LNCAP (cell line): ENCODE measurements at regions not wholly inside any gene's neighbourhood (a gene's known extent, or its start where the extent isn't known, plus 50 kb on each side); places are given as distances from the start of the nearest gene placed in this dataset.

Source experiments
- TF ChIP-seq, protein P1 (sequence below): fragments of 450-650 bp; IDR thresholded peaks from 2 replicates; pipeline ENCODE4 v1.5.1; 2017; ENCODE audit warnings: mild to moderate bottlenecking

DNA sequence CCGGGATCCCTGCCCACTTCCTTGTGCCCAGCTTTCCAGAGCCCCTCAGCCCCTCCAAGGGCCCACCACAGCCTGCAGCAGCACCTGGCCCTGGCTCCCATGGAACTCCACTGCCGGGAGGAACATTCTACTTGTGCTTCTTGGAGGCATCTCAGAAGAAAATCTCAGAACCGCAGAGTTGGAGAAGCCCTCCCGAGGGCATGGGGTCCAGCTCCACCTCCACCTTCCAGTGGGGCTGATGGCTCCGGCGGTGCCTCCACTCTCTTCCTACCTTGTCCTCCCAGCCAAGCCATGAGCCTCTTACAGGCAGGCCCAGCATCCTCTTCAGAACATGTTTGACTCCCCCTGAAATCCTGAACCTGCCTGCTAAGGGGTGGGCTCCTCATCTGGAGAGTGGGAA lies 79.4 kb upstream of the ZNF469 start:
- TF ChIP-seq, protein P1, sequence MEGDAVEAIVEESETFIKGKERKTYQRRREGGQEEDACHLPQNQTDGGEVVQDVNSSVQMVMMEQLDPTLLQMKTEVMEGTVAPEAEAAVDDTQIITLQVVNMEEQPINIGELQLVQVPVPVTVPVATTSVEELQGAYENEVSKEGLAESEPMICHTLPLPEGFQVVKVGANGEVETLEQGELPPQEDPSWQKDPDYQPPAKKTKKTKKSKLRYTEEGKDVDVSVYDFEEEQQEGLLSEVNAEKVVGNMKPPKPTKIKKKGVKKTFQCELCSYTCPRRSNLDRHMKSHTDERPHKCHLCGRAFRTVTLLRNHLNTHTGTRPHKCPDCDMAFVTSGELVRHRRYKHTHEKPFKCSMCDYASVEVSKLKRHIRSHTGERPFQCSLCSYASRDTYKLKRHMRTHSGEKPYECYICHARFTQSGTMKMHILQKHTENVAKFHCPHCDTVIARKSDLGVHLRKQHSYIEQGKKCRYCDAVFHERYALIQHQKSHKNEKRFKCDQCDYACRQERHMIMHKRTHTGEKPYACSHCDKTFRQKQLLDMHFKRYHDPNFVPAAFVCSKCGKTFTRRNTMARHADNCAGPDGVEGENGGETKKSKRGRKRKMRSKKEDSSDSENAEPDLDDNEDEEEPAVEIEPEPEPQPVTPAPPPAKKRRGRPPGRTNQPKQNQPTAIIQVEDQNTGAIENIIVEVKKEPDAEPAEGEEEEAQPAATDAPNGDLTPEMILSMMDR = no peak

DNA sequence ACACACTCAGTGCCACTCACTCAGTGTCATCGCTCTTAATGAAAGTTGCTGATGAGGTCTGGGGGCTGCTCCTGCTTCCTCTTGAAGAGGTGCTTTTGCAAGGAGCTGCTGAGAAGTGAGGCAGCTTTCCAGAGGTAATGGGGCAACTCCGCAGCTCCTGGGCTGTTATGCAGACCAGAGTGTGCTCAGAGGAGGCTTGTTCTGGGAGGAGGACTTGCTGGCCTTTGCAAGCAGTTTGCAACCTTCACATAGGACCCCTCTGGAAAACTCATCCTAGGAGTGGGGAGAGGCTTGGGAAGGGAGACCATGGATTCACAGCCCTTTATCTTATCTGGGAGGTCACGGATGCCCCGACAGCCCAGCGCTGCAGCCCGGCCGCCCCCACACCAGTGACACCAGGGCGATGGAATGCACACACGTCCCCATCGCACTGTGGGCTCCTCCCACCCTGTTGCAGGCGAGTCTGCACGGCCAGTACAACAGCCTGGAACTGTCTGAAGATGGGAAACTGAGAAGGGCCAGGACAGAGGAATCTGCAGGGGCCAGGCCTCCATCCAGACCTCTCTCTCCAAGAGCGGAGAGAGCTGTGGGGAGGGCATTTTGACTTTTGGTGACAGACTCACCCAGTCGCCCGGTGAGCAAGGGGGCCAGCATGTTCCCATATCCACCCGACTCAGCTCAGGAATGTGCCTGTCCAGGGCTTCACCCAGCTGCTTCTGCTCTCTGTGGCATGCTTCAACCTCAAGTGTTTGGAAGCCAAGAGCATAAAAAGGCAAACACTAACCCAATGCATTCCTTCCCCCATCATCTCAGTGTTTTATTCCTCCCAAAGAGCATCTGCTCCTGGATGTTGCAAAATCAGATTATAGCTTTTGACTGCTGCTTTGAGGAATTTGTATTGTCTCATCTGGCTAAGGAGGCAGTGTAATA lies 78.6 kb upstream of the ZNF469 start:
- TF ChIP-seq, protein P1 = no peak

DNA sequence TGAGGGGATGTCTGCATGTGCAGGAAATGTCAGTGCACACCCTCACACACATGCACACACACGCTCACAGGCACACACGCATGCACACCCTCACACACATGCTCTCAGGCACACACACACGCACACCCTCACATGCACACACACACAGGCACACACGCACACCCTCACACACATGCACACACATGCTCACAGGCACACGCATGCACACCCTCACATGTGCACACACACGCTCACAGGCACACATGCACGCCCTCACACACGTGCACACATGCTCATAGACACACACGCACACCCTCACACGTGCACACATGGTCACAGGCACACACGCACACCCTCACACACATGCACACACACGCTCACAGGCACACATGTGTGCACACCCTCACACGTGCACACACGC lies 77.6 kb upstream of the ZNF469 start:
- TF ChIP-seq, protein P1 = no peak

DNA sequence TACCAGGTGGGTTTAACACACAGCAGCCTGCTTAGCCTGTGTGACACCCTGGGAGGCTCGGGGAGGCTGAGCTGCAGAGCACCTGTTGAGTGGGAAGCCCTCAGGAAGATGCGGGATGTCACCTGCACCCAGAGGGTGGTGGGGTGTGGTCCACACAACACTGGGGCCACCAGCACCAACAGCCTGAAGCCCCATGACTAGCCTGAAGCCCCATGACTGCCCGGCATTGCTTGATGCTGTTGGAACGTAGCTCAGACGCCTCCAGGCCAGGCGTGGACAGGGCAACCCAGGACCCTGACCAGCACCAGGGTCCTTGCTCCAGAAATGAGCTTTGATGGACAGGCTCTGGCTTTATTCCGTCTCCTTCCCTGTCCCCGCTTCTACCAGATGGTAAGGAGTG lies 76.3 kb upstream of the ZNF469 start:
- TF ChIP-seq, protein P1 = no peak

DNA sequence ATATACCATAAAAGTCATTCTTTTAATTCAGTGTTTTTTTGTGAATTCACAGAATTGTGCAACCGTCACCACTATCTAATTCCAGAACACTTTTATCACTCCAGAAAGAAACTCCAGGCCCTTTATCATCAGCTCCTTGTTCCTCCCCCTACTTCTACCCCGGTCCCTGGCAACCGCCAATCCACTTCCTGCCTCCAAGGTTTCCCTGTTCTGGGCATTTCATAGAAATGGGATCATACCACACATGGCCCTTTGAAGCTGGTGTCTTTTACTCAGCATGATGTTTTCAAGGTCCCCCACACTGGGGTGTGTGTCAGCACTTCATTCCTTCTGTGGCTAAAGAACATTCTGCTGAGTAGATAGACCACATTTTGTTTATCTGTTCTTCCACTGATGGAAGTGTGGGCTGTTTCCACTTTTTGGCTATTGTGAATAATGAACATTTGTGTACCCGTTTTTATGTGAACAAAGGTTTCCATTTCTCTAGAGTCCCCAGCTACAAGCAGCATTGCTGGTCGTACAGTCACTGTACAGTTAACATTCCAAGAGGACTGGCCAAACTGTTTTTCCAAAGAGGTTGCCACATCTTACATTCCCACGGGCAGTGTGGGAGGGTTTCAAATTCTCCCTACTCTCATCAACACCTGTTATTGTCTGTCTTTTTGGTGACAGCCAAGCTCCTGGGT lies 75.8 kb upstream of the ZNF469 start:
- TF ChIP-seq, protein P1 = no peak

DNA sequence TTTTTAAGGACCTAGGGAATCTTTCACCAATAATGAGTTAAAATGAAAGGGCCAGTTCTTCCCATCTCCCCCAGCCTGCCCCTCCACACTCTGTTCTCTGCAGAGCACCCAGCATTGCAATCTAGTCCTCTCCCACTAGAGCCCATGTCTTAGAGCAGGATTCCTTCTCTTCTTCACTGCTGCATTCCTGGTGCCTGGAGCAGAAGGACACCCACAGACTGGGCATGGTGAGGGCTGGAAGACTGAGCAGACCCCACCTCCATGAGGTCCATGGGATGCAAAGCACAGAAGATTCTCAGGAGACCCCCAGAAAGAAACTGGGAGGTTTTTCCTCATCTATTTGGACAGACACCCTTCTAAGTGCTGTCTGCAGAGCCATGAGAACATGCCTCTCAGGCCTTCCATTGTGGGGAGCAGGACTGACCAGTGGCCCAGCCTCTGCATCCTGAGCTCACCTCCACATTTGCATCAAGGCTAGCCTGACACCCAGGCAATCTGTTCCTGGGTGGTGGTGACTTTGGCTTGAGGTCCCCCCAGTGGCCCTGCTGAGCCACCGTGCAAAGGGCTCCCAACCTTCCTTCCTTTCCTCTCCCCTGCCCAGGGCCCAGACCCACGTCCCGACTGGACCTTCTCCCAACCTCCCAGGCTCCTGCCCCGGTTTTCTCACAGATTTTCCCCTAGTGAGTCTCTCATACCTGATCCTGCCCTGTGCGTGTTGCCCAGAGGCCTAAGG lies 74.2 kb upstream of the ZNF469 start:
- TF ChIP-seq, protein P1 = no peak

DNA sequence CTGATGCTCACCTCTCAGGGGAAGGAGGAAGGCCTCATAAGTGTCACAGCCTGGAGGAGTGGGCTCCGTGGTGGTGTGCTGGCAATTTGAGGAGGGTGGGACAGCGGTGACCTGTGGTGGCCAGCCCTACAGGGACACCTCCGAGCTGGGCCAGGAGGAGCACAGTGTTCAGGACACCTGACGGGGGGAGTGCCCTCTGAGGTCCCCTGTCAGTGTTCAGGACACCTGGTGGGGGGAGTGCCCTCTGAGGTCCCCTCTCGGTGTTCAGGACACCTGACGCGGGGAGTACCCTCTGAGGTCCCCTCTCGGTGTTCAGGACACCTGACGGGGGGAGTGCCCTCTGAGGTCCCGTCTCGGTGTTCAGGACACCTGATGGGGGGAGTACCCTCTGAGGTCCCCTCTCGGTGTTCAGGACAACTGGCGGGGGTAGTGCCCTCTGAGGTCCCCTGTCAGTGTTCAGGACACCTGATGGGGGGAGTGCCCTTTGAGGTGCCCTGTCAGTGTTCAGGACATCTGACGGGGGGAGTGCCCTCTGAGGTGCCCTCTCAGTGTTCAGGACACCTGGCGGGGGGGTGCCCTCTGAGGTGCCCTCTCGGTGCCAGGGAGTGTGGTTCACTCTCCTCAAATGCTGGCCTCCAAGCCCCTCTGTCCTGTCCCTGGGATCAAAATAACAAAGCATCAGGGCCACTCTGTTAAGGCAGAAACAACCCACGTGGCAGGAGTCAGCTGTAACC lies 73.4 kb upstream of the ZNF469 start:
- TF ChIP-seq, protein P1 = no peak
